PC-9 (cell line): ENCODE measurements at regions not wholly inside any gene's neighbourhood (a gene's known extent, or its start where the extent isn't known, plus 50 kb on each side); places are given as distances from the start of the nearest gene placed in this dataset.

Source experiments
- CTCF ChIP-seq: fragments of 200-600 bp; sonication (generic); conservative IDR thresholded peaks from 2 replicates; pipeline ENCODE4 v1.6.1; 2017; ENCODE audit warnings: mixed run types, antibody characterized with exemption, mild to moderate bottlenecking, moderate library complexity
- EZH2 ChIP-seq: fragments of 200-600 bp; sonication (generic); IDR thresholded peaks from 2 replicates; pipeline ENCODE4 v1.8.0; 2017; ENCODE audit warnings: antibody characterized with exemption, low read depth

DNA sequence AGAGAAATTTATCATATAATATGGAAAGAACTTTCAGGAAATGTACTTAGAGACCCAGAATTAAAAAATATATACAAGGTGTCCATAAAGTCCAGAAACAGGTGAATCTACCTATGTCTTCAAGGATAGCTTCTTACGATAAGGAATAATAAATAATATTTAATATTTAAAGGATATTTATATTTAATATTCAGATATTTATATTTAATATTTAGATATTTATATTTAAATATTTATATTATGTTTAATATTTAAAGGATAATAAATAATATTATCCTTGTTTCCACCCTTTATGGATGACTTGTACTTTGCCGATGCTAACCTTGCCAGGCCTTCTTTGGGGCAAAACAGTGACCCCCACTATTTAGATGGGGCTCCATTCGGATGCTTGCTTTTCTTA, 169.5 kb upstream of the CADM1 start:
- TF ChIP-seq CTCF: no peak
- TF ChIP-seq EZH2: no peak
